Gastroesophageal sphincter (tissue), 4 donors: ENCODE measurements at regions not wholly inside any gene's neighbourhood (a gene's known extent, or its start where the extent isn't known, plus 50 kb on each side); places are given as distances from the start of the nearest gene placed in this dataset.

ENCODE experiments used
- ATAC-seq: fragments of 150-250 bp; one replicate; pipeline ENCODE4 v1.9.1; 2016; ENCODE audit warnings: mild to moderate bottlenecking, moderate library complexity
- H3K27ac ChIP-seq, 4 donors: fragments of 200-600 bp; sonication (generic) in 3 of 4; 1 replicate in 3 of 4; 2 replicates in 1 of 4; pipeline ENCODE4 v1.5.1; 2016 to 2019
- H3K27me3 ChIP-seq: fragments of 200-600 bp; sonication (generic); one replicate; pipeline ENCODE4 v1.5.1; 2019
- H3K36me3 ChIP-seq, 2 donors: fragments of 200-600 bp; sonication (generic); one replicate each; pipeline ENCODE4 v1.5.1; 2019; ENCODE audit warnings: control low read depth in 1 of 2
- H3K4me1 ChIP-seq, 3 donors: fragments of 200-600 bp; sonication (generic); 1 replicate in 2 of 3; 2 replicates in 1 of 3; pipeline ENCODE4 v1.5.1; 2016 to 2019; ENCODE audit warnings: control low read depth in 2 of 3
- H3K4me3 ChIP-seq, 2 donors: fragments of 200-600 bp; sonication (generic); one replicate each; pipeline ENCODE4 v1.5.1; 2019; ENCODE audit warnings: mild to moderate bottlenecking in 1 of 2, moderate library complexity in 1 of 2
- H3K9me3 ChIP-seq, 3 donors: fragments of 200-600 bp; sonication (generic); one replicate each; pipeline ENCODE4 v1.5.1; 2017 to 2019; ENCODE audit warnings: control low read depth in 2 of 3
- CTCF ChIP-seq, 4 experiments: fragments of 200-600 bp in 2 of 4; fragments of 450-650 bp in 2 of 4; sonication (generic) in 1 of 4; IDR thresholded peaks; one replicate each; pipeline ENCODE4 v1.5.1; 2017 to 2019; ENCODE audit warnings: antibody characterized with exemption in 4 of 4, mild to moderate bottlenecking in 2 of 4, moderate library complexity in 2 of 4
- EP300 ChIP-seq: sonication (generic); formaldehyde crosslinking; IDR thresholded peaks from one replicate; pipeline ENCODE4 v1.6.1; 2017; ENCODE audit warnings: antibody characterized with exemption, mild to moderate bottlenecking
- POLR2A ChIP-seq, 2 donors: fragments of 450-650 bp; IDR thresholded peaks; one replicate each; pipeline ENCODE4 v1.6.1; 2017; ENCODE audit warnings: antibody characterized with exemption in 2 of 2, mild to moderate bottlenecking in 2 of 2, moderate library complexity in 1 of 2
- POLR2AphosphoS5 ChIP-seq: sonication (generic); formaldehyde crosslinking; IDR thresholded peaks from one replicate; pipeline ENCODE4 v1.6.1; 2017; ENCODE audit warnings: antibody characterized with exemption
- WGBS, 2 donors: methylation state at CpG; one replicate each; pipeline ENCODE4 v1.1.5; 2018; ENCODE audit warnings: low coverage in 1 of 2; 5-methylcytosine and 5-hydroxymethylcytosine counted together

DNA sequence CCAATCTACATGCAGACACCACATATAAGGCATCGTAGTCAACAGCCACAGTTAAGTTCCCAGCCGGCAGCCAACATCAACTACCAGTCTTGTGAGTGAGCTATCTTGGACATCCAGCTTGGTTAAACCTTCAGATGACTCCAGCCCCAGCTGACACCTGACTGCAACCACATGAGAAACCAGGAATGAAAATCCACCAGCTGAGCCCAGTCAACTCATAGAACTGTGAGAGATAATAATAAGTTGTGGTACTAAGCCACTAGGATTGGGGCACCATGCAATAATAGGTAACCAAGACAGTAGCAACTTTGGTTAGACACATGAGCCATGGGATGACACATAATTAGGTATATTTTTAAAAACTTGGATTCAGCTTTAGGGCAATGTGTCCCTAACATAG, 188.1 kb upstream of the BCOR start:
- no peaks in the 10 kb centered on the region for H3K27me3 ChIP-seq
- peaks cover 0 to 5% (median 0%) of the 10 kb centered on the region in 3 donors for H3K4me1 ChIP-seq
- WGBS, 2 donors, result no CpG with 5 or more reads among the region's 2 CpGs
- no peak overlapping the region for H3K27ac ChIP-seq
- no peaks in the 10 kb centered on the region for H3K36me3 ChIP-seq
- ATAC-seq, result no peak
- H3K4me3 ChIP-seq, result no peak overlapping the region
- TF ChIP-seq POLR2AphosphoS5, result no peak
- TF ChIP-seq POLR2A (IDR thresholded peaks at IDR 0.05), result no peak
- no peak for TF ChIP-seq EP300
- TF ChIP-seq CTCF (IDR thresholded peaks at IDR 0.05), result no peak
- H3K9me3 ChIP-seq, result no peaks in the 10 kb centered on the region

DNA sequence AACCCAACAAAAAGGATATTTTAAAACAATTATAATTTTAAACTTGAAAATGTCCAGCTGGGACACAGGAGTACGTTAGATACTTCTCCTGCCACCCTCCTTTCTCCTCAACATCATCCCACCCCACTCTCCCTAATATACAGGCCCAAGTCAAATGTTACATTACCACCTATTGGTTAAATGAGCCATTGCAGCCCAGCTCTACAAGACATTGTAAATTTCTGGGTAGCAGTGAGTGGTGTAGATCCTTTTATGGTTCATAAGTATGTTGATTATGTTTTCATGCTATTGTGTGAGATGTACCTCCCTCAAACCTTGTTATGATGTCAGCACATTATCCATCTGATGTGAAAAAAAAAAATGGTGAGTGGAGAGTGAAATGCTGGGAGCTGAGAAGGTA, 187.1 kb upstream of the BCOR start:
- no peaks in the 10 kb centered on the region for H3K36me3 ChIP-seq
- no peaks in the 10 kb centered on the region for H3K27me3 ChIP-seq
- WGBS, 2 donors, result 43 to 56% methylated on average over 1 of the region's 1 CpG
- H3K9me3 ChIP-seq, result no peaks in the 10 kb centered on the region
- H3K27ac ChIP-seq, result no peak overlapping the region
- no peak for TF ChIP-seq POLR2AphosphoS5
- TF ChIP-seq EP300, result no peak
- no peak for ATAC-seq
- no peak overlapping the region for H3K4me3 ChIP-seq
- peaks cover 0 to 5% (median 0%) of the 10 kb centered on the region in 3 donors for H3K4me1 ChIP-seq

GRCh38 chrX:40283981-40284380, 186.2 kb upstream of the BCOR start:
- Histone ChIP-seq H3K36me3 (no peaks in the 10 kb centered on the region), H3K4me3 (no peak overlapping the region), H3K4me1 (peaks cover 0 to 5% (median 0%) of the 10 kb centered on the region in 3 donors), H3K27me3 (no peaks in the 10 kb centered on the region), H3K9me3 (no peaks in the 10 kb centered on the region), H3K27ac (no peak overlapping the region)
- 51 to 60% methylated on average over 1 to 2 of the region's 2 CpGs for WGBS, 2 donors
- ATAC-seq, result no peak
- no peak for TF ChIP-seq POLR2AphosphoS5
- no peak for TF ChIP-seq CTCF (IDR thresholded peaks at IDR 0.05)
- TF ChIP-seq POLR2A (IDR thresholded peaks at IDR 0.05), result no peak
- TF ChIP-seq EP300, result no peak

DNA sequence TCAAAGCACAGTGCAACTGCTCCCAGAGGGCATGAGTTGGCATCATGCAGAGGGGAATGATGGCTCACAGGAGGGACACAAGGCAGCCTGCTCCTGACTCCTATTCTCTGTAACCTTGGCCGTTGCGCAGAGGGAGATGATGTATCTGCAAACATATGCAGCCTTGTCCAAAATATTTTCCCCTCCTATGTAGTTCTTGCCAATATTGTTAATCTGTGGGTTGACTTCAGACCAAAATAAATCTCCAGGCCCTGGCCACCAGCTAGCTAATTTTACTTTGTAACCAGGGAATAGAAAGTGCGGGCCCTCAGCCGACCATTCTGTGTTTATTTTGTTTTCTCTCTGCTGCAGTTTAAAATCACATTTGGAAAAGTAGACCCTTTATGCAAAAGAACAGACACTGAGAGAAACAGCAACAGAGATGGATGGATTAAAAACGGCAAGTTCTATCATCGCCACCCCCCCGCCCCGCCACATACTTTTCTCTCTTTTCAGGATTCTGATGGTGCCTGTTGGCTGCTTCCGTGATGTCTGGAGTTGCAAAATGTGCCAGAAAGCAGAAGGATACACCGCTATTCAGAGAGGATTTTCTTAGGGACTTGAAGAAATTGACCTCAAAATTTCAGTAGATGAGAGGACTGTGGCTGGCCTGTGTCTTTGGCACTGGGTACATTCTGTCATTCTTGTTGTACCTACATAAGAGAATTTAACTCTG, 185.3 kb upstream of the BCOR start:
- TF ChIP-seq CTCF (IDR thresholded peaks at IDR 0.05) (no peak), POLR2AphosphoS5 (no peak), EP300 (no peak), POLR2A (IDR thresholded peaks at IDR 0.05) (no peak)
- no peak overlapping the region for H3K4me3 ChIP-seq

DNA sequence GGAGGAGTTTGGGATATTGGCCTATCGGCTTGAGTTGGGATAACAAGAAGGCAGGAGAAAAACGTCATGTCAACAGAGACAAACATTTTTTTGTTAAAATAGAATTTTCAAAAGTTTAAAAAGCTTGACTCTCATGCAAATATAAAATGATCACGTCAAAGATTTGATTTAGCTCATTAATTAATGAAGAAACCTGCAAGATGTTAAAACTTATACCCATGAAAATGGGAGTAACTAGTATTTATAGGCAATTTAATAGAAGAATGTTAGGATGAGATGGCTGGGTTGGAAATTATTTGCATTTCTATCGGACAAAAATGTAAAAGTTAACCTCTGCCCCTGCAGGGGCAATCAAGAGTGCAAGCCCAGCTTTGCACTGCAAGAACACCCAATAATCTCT, 184.6 kb upstream of the BCOR start:
- Histone ChIP-seq H3K4me1 (peaks cover 0 to 5% (median 0%) of the 10 kb centered on the region in 3 donors), H3K4me3 (no peak overlapping the region), H3K27ac (no peak overlapping the region), H3K36me3 (no peaks in the 10 kb centered on the region), H3K27me3 (no peaks in the 10 kb centered on the region), H3K9me3 (no peaks in the 10 kb centered on the region)
- TF ChIP-seq POLR2A (IDR thresholded peaks at IDR 0.05) (no peak), POLR2AphosphoS5 (no peak), CTCF (IDR thresholded peaks at IDR 0.05) (no peak), EP300 (no peak)
- 71 to 73% methylated on average over 3 to 4 of the region's 4 CpGs for WGBS, 2 donors
- no peak for ATAC-seq

More for the DNA sequence above, 185.3 kb upstream of the BCOR start:
- no peaks in the 10 kb centered on the region for H3K27me3 ChIP-seq
- no peaks in the 10 kb centered on the region for H3K36me3 ChIP-seq
- peak overlapping the region in 1 of 4 donors; percentile 10 for H3K27ac ChIP-seq
- 16 to 65% methylated on average over 8 of the region's 10 CpGs for WGBS, 2 donors
- no peaks in the 10 kb centered on the region for H3K9me3 ChIP-seq
- H3K4me1 ChIP-seq, result peaks cover 0 to 5% (median 0%) of the 10 kb centered on the region in 3 donors
- no peak for ATAC-seq
